HG03432 (cell line): ENCODE measurements at regions not wholly inside any gene's neighbourhood (a gene's known extent, or its start where the extent isn't known, plus 50 kb on each side); places are given as distances from the start of the nearest gene placed in this dataset.
"Not testable (repeated sequence)": the region's sequence is repeated elsewhere in the genome, so short reads cannot be mapped to it uniquely, and the experiment has no call there.

ENCODE experiments used
- ATAC-seq: cut with Tn5 transposase; IDR thresholded peaks from one replicate; pipeline ENCODE4 v1.9.1; 2021; ENCODE audit warnings: mild to moderate bottlenecking, moderate library complexity; ENCODE audit not compliant: unreplicated experiment

- no peak for ATAC-seq
Measured at GRCh38 chr4:75189711-75190335, 256.9 kb downstream of the PARM1 start.

DNA sequence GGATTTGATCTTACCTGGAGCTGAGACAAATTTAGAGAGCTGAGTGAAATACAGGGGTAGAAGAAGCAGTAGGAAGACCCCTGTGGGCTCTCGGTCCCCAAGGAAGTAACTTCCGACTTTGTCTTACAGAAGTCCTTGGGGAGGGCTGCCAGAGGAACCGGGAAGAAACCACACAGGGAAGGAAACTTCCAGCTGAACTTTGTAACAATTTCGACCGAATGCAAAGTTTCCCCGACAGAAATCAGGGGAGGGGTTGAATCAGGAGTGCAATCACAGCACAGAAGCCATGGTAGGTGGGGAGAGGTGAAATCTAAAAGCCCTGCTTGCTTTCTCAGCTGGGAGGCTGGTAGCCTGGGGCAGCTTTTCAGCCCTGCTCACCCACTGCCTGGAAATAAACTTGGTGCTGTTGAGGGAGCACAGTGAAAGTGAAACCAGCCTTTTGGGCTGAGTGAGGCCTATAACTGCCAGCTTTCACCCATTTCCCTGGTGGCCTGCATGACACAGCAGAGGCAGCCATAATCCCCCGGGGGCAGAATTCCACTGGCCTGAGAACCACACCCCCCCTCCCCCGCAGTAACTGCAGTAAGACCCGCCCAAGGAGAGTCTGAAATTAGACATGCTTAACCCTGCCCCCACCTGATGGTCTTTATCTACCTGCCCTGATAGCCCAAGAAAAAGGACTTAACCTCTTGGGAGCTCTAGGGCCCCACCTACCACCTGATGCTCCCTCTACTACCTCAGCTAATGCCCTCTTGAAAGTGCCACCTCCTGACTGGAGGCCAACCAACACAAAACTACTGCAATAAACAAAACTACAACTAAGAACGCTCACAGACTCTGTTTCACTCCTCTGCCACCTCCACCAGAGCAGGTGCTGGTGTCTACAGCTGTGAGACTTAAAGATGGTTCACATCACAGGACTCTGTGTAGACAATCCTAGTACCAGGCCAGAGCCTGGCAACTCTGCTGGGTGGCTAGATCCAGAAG lies 248.2 kb downstream of the PARM1 start:
- ATAC-seq: peak; percentile 94

DNA sequence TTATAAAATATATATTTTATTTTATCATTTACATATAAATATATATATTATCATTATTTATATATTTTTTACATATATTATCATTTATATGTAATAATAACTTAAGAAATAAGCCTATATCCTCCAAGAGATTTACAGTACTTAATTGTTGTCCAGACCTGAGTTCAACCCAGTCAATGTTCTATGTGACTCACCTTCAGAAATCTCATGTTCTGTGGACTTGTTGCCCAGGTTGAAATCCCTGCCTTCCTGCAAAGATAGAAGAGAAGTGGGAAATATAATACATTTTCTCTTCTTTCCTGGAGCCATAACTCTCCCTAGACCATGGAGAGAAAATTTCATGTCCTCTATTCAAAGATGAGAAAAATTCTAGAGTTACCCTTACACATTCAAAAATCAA lies 247.3 kb downstream of the PARM1 start:
- no peak for ATAC-seq

- ATAC-seq: no peak
Measured at GRCh38 chr4:75179510-75179909, 246.6 kb downstream of the PARM1 start.

GRCh38 chr4:75172551-75172950 lies 239.6 kb downstream of the PARM1 start:
- peak; percentile 98 for ATAC-seq

DNA sequence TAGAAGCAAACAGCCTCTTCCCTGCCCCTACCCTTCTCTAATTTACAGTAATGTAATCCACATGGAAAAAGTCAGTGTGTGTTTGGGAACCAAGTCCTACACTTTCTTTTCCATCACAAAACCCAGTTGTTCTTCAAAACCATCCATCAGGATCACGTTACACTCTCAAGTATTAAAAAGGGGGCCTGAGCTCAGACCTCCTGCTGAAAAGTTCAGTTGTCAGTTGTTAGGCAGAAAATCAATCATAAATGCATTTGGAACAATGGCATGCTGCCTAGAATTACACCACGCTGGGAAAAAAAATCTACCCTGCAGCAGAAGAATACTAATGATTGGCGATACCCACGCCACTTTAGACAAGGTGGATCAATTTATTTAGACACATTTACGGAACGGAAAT lies 236.5 kb downstream of the PARM1 start:
- ATAC-seq: no peak

- ATAC-seq: no peak
Measured at GRCh38 chr4:75169020-75169419, 236.1 kb downstream of the PARM1 start.

- no peak for ATAC-seq
Measured at GRCh38 chr4:75168548-75168947, 235.6 kb downstream of the PARM1 start.

- ATAC-seq: not testable (repeated sequence)
Measured at GRCh38 chr4:75165100-75165499, 232.2 kb downstream of the PARM1 start.

- ATAC-seq: no peak
Measured at GRCh38 chr4:75158451-75158850, 225.5 kb downstream of the PARM1 start.

DNA sequence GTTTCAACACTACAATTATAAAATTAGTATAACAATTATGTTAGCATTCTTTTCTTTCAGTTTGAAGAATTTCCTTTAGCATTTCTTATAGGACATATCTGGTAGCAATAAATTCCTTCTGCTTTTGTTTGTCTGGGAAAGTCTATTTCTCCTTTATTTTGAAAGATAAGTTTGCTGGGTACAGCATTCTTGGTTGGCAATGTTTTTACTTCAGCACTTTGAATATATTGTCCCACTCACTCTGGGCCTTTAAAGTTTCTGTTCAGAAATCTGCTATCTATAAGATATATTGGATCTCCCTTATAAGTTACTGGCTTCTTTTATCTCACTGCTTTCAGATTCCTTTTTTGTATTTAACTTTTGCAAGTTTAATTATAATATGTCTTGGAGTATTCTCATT lies 222.1 kb downstream of the PARM1 start:
- ATAC-seq: no peak

GRCh38 chr4:75146223-75146622 lies 213.3 kb downstream of the PARM1 start:
- ATAC-seq: no peak

- ATAC-seq: no peak
Measured at GRCh38 chr4:75144475-75144874, 211.6 kb downstream of the PARM1 start.

- ATAC-seq: no peak
Measured at GRCh38 chr4:75142850-75143249, 209.9 kb downstream of the PARM1 start.

GRCh38 chr4:75142382-75142781 lies 209.5 kb downstream of the PARM1 start:
- ATAC-seq: no peak

DNA sequence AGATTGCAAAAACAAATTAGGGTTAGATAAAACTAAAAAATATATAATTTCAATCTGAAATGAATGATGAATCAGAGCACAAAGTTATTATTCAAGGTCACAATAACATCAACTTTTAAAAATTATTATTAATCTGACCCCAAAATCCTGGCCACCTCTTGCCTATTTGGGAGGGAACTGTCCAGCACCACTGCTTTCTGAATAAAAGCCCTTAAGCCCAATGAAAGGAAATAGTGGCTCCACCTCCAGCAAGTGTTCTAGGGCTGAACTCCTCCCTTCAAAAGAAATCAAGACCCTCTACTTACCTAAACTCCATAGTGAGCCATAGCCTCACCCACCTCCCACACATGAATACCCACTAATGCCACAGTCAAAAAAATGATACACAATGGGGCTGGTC lies 208.2 kb downstream of the PARM1 start:
- ATAC-seq: no peak

DNA sequence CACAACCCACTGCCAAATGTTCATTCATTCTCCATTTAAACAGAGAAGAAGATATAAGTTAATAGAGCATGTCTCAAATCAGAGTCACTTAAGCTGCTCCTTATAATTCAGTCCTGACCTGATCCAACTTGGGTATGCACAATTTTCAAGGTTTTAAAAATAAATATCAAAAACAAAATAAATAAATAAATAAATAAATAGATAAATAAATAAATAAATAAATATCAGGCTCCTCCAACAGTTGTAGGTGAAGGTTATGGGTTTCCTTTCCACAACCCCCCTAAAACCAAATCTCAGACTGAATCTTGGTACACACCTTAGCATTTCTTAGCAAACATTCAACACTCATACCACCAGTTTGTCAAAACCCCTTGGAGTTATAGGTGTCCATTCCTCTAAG lies 204.4 kb downstream of the PARM1 start:
- ATAC-seq: no peak

GRCh38 chr4:75135068-75135825 lies 202.3 kb downstream of the PARM1 start:
- peak; percentile 88 for ATAC-seq

GRCh38 chr4:75126870-75127269 lies 194.0 kb downstream of the PARM1 start:
- not testable (repeated sequence) for ATAC-seq

- no peak for ATAC-seq
Measured at GRCh38 chr4:75126058-75126457, 193.1 kb downstream of the PARM1 start.

DNA sequence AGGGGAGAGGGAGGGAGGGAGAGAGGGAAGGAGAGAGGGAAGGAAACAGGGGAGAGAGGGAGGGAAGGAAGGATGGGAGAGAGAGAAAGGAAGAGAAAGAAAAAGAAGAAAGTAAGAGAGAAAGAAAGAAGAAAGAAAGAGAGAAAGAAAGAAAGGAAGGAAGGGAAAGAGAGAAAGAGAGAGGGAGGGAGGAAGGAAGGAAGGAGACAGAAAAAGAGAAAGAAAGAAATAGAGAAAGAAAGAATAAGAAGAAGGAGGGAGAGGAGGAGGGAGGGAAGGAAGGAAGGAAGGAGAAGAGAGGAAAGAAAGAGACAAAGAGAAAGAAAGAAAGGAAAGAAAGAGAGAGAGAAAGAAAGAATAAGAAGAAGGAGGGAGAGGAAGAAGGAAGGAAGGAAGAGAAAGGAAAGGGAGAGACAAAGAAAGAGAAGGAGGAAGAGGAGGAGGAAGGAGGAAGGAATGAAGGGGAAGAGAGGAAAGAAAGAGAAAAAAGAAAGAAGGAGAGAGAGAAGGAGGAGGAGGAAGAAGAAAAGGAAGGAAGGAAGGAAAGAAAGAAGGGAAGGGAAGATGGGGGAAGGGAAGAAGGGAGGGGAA lies 189.6 kb downstream of the PARM1 start:
- no peak for ATAC-seq
